Ovary (tissue), 3 donors: ENCODE measurements at regions not wholly inside any gene's neighbourhood (a gene's known extent, or its start where the extent isn't known, plus 50 kb on each side); places are given as distances from the start of the nearest gene placed in this dataset.

ENCODE experiments used
- CTCF ChIP-seq, 3 donors: fragments of 450-650 bp in 2 of 3; fragments of 200-600 bp in 1 of 3; IDR thresholded peaks; one replicate each; pipeline versions ENCODE4 v1.5.1 to v1.8.0; 2016 to 2022; ENCODE audit warnings: antibody characterized with exemption in 3 of 3, mild to moderate bottlenecking in 1 of 3
- EP300 ChIP-seq: sonication (generic); formaldehyde crosslinking; IDR thresholded peaks from one replicate; pipeline ENCODE4 v1.6.1; 2017; ENCODE audit warnings: antibody characterized with exemption
- POLR2A ChIP-seq: fragments of 450-650 bp; IDR thresholded peaks from one replicate; pipeline ENCODE4 v1.6.1; 2017; ENCODE audit warnings: antibody characterized with exemption, mild to moderate bottlenecking, moderate library complexity
- donor health status: DM: no; HTN: no; CAD: no.

GRCh38 chr5:8094304-8094703 lies 225.4 kb downstream of the MTRR start:
- no peak for TF ChIP-seq CTCF (IDR thresholded peaks at IDR 0.05)
- no peak for TF ChIP-seq EP300
- no peak for TF ChIP-seq POLR2A
